ENCODE measurements at regions not wholly inside any gene's neighbourhood (a gene's known extent, or its start where the extent isn't known, plus 50 kb on each side); places are given as distances from the start of the nearest gene placed in this dataset.

GRCh38 chr10:30773501-30773900 is 143.9 kb upstream of the LYZL2 start:
- no peaks in the 10 kb centered on the region for H3K4me1 Mint-ChIP-seq
- no peak for DNase-seq
- intact Hi-C loops (cut with micrococcal nuclease) = no loop called here
- no peak overlapping the region for H3K27ac ChIP-seq (ENCODE audit: low read depth in 1 of 2, low read length in 2 of 2)
- no peaks in the 10 kb centered on the region for H3K27me3 Mint-ChIP-seq (ENCODE audit: low read depth in 3 of 3)
- no peaks in the 10 kb centered on the region for H3K36me3 Mint-ChIP-seq
- no peaks in the 10 kb centered on the region for H3K27me3 ChIP-seq (ENCODE audit: control insufficient read depth in 2 of 2, insufficient read depth in 2 of 2, low read length in 2 of 2)
- no peak overlapping the region for H3K4me3 ChIP-seq (replicated peaks in 1 of 3; ENCODE audit: low read depth in 2 of 3, low read length in 3 of 3)
- H3K4me1 ChIP-seq (ENCODE audit: control insufficient read depth in 1 of 2, insufficient read depth in 2 of 2, low read length in 2 of 2) = no peaks in the 10 kb centered on the region
- TF ChIP-seq, protein P1, sequence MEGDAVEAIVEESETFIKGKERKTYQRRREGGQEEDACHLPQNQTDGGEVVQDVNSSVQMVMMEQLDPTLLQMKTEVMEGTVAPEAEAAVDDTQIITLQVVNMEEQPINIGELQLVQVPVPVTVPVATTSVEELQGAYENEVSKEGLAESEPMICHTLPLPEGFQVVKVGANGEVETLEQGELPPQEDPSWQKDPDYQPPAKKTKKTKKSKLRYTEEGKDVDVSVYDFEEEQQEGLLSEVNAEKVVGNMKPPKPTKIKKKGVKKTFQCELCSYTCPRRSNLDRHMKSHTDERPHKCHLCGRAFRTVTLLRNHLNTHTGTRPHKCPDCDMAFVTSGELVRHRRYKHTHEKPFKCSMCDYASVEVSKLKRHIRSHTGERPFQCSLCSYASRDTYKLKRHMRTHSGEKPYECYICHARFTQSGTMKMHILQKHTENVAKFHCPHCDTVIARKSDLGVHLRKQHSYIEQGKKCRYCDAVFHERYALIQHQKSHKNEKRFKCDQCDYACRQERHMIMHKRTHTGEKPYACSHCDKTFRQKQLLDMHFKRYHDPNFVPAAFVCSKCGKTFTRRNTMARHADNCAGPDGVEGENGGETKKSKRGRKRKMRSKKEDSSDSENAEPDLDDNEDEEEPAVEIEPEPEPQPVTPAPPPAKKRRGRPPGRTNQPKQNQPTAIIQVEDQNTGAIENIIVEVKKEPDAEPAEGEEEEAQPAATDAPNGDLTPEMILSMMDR (IDR thresholded peaks at IDR 0.05) = no peak
- no peak overlapping the region for H3K27ac Mint-ChIP-seq
- WGBS (ENCODE audit: insufficient coverage) = 100% methylated on average over 1 of the region's 1 CpG
- H3K4me3 Mint-ChIP-seq = no peak overlapping the region
- no peaks in the 10 kb centered on the region for H3K79me2 ChIP-seq (ENCODE audit: insufficient read depth, low read length)
- no peak overlapping the region for H3K9ac ChIP-seq (ENCODE audit: insufficient read depth, low read length, poor library complexity, severe bottlenecking)
- H3K9me3 ChIP-seq (replicated peaks in 1 of 2; ENCODE audit: control insufficient read depth in 1 of 2, insufficient read depth in 1 of 2, low read length in 2 of 2) = peaks cover 30 to 31% of the 10 kb centered on the region in 2 donors
- H3K4me2 ChIP-seq (replicated peaks; ENCODE audit: extremely low read depth, low read length, poor library complexity, severe bottlenecking) = no peak overlapping the region
- H3K36me3 ChIP-seq (replicated peaks in 1 of 2; ENCODE audit: control insufficient read depth in 1 of 2, insufficient read depth in 2 of 2, low read length in 2 of 2) = no peaks in the 10 kb centered on the region
- H3K9me3 Mint-ChIP-seq = peaks cover 12 to 33% (median 28%) of the 10 kb centered on the region in 7 donors
- no peak overlapping the region for H2AFZ ChIP-seq (ENCODE audit: insufficient read depth, low read depth, low read length, poor library complexity, severe bottlenecking)
- H4K20me1 ChIP-seq (ENCODE audit: insufficient read depth, low read length) = no peaks in the 10 kb centered on the region

- intact Hi-C loops (cut with micrococcal nuclease) = no loop called here
- Histone ChIP-seq H3K36me3 (replicated peaks in 1 of 2; ENCODE audit: control insufficient read depth in 1 of 2, insufficient read depth in 2 of 2, low read length in 2 of 2) (no peaks in the 10 kb centered on the region), H3K9ac (ENCODE audit: insufficient read depth, low read length, poor library complexity, severe bottlenecking) (no peak overlapping the region), H3K4me2 (replicated peaks; ENCODE audit: extremely low read depth, low read length, poor library complexity, severe bottlenecking) (no peak overlapping the region), H3K9me3 (replicated peaks in 1 of 2; ENCODE audit: control insufficient read depth in 1 of 2, insufficient read depth in 1 of 2, low read length in 2 of 2) (peaks cover 30 to 32% of the 10 kb centered on the region in 2 donors), H3K27ac (ENCODE audit: low read depth in 1 of 2, low read length in 2 of 2) (no peak overlapping the region), H4K20me1 (ENCODE audit: insufficient read depth, low read length) (no peaks in the 10 kb centered on the region), H3K4me3 (replicated peaks in 1 of 3; ENCODE audit: low read depth in 2 of 3, low read length in 3 of 3) (no peak overlapping the region), H3K27me3 (ENCODE audit: control insufficient read depth in 2 of 2, insufficient read depth in 2 of 2, low read length in 2 of 2) (no peaks in the 10 kb centered on the region), H3K4me1 (ENCODE audit: control insufficient read depth in 1 of 2, insufficient read depth in 2 of 2, low read length in 2 of 2) (no peaks in the 10 kb centered on the region), H2AFZ (ENCODE audit: insufficient read depth, low read depth, low read length, poor library complexity, severe bottlenecking) (no peak overlapping the region), H3K79me2 (ENCODE audit: insufficient read depth, low read length) (no peaks in the 10 kb centered on the region)
- Mint-ChIP-seq H3K9me3 (peaks cover 12 to 37% (median 34%) of the 10 kb centered on the region in 7 donors), H3K36me3 (no peaks in the 10 kb centered on the region), H3K4me3 (no peak overlapping the region), H3K4me1 (no peaks in the 10 kb centered on the region), H3K27me3 (ENCODE audit: low read depth in 3 of 3) (no peaks in the 10 kb centered on the region), H3K27ac (no peak overlapping the region)
- TF ChIP-seq, protein P1 (IDR thresholded peaks at IDR 0.05) = no peak
- no CpG with 5 or more reads among the region's 1 CpG for WGBS (ENCODE audit: insufficient coverage)
- DNase-seq = no peak
These were observed 141.3 kb upstream of the LYZL2 start for GRCh38 chr10:30770816-30771215.

Data from CD14-positive monocyte (primary cell).